HG02759 (cell line): ENCODE measurements at regions not wholly inside any gene's neighbourhood (a gene's known extent, or its start where the extent isn't known, plus 50 kb on each side); places are given as distances from the start of the nearest gene placed in this dataset.

Experiments
- ATAC-seq: cut with Tn5 transposase; IDR thresholded peaks from one replicate; pipeline ENCODE4 v1.9.1; 2021; ENCODE audit warnings: mild to moderate bottlenecking, moderate library complexity; ENCODE audit not compliant: unreplicated experiment

GRCh38 chr14:86601813-86602212 is 1071.9 kb downstream of the FLRT2 start:
- ATAC-seq, result no peak

GRCh38 chr14:86597279-86597678 is 1067.3 kb downstream of the FLRT2 start:
- ATAC-seq, result no peak

GRCh38 chr14:86596024-86596423 is 1066.1 kb downstream of the FLRT2 start:
- no peak for ATAC-seq

- no peak for ATAC-seq
These were observed 1045.2 kb downstream of the FLRT2 start for GRCh38 chr14:86575141-86575540.

GRCh38 chr14:86574778-86575129 is 1044.8 kb downstream of the FLRT2 start:
- ATAC-seq, result no peak

GRCh38 chr14:86574051-86574777 is 1044.3 kb downstream of the FLRT2 start:
- ATAC-seq, result no peak

GRCh38 chr14:86570371-86570770 is 1040.4 kb downstream of the FLRT2 start:
- ATAC-seq, result no peak

GRCh38 chr14:86543521-86543920 is 1013.6 kb downstream of the FLRT2 start:
- ATAC-seq, result no peak

- no peak for ATAC-seq
These were observed 1012.0 kb downstream of the FLRT2 start for GRCh38 chr14:86541972-86542371.

GRCh38 chr14:86540636-86541247 is 1010.8 kb downstream of the FLRT2 start:
- no peak for ATAC-seq

GRCh38 chr14:86539361-86540070 is 1009.6 kb downstream of the FLRT2 start:
- no peak for ATAC-seq

GRCh38 chr14:86533834-86534233 is 1003.9 kb downstream of the FLRT2 start:
- ATAC-seq, result no peak

- ATAC-seq, result no peak
These were observed 1002.3 kb downstream of the FLRT2 start for GRCh38 chr14:86532219-86532618.

GRCh38 chr14:86530457-86530856 is 1000.5 kb downstream of the FLRT2 start:
- ATAC-seq, result no peak

GRCh38 chr14:86527312-86527711 is 997.4 kb downstream of the FLRT2 start:
- ATAC-seq, result no peak

- no peak for ATAC-seq
These were observed 995.7 kb downstream of the FLRT2 start for GRCh38 chr14:86525673-86526072.

GRCh38 chr14:86521843-86522242 is 991.9 kb downstream of the FLRT2 start:
- ATAC-seq, result no peak

GRCh38 chr14:86521031-86521730 is 991.2 kb downstream of the FLRT2 start:
- ATAC-seq, result no peak

GRCh38 chr14:86518298-86518697 is 988.4 kb downstream of the FLRT2 start:
- no peak for ATAC-seq

GRCh38 chr14:86515195-86515594 is 985.3 kb downstream of the FLRT2 start:
- no peak for ATAC-seq

GRCh38 chr14:86513564-86513963 is 983.6 kb downstream of the FLRT2 start:
- no peak for ATAC-seq

- ATAC-seq, result no peak
These were observed 983.1 kb downstream of the FLRT2 start for GRCh38 chr14:86513056-86513455.
